Adrenal gland (tissue), 9 donors: ENCODE measurements at regions not wholly inside any gene's neighbourhood (a gene's known extent, or its start where the extent isn't known, plus 50 kb on each side); places are given as distances from the start of the nearest gene placed in this dataset.

Experiments
- DNase-seq, 7 donors: peaks; one replicate each; pipeline ENCODE4 v3.0.0-alpha.2; 2019 to 2020
- H3K27ac ChIP-seq, 5 donors: fragments of 200-600 bp; sonication (generic) in 4 of 5; 1 replicate in 3 of 5; 2 replicates in 2 of 5; pipeline versions ENCODE4 v1.5.1 to v1.8.0; 2016 to 2020; ENCODE audit warnings: mild to moderate bottlenecking in 1 of 5
- H3K27me3 ChIP-seq: fragments of 200-600 bp; 2 replicates; pipeline ENCODE4 v1.8.0; 2021
- H3K36me3 ChIP-seq, 2 donors: fragments of 200-600 bp; replicated peaks in 1 of 2; 1 replicate in 1 of 2; 2 replicates in 1 of 2; pipeline versions ENCODE4 v1.5.1 to v1.8.0; 2018 to 2022
- H3K4me1 ChIP-seq, 2 donors: fragments of 200-600 bp; replicated peaks in 1 of 2; 1 replicate in 1 of 2; 2 replicates in 1 of 2; pipeline versions ENCODE4 v1.5.1 to v1.8.0; 2018 to 2021
- H3K4me3 ChIP-seq, 4 donors: fragments of 200-600 bp; sonication (generic) in 3 of 4; one replicate each; pipeline ENCODE4 v1.5.1; 2016 to 2018
- H3K9me3 ChIP-seq, 3 donors: fragments of 200-600 bp; sonication (generic) in 1 of 3; replicated peaks in 1 of 3; 1 replicate in 2 of 3; 2 replicates in 1 of 3; pipeline versions ENCODE4 v1.5.1 to v1.8.0; 2016 to 2021
- CTCF ChIP-seq, 6 experiments: fragments of 450-650 bp in 4 of 6; fragments of 200-600 bp in 2 of 6; sonication (generic) in 1 of 6; IDR thresholded peaks; 1 replicate in 5 of 6; 2 replicates in 1 of 6; pipeline versions ENCODE4 v1.5.1 to v1.8.0; 2016 to 2021; ENCODE audit warnings: antibody characterized with exemption in 6 of 6, mild to moderate bottlenecking in 2 of 6, moderate library complexity in 1 of 6
- POLR2A ChIP-seq, 2 donors: fragments of 450-650 bp; IDR thresholded peaks; one replicate each; pipeline ENCODE4 v1.6.1; 2017; ENCODE audit warnings: antibody characterized with exemption in 2 of 2, mild to moderate bottlenecking in 2 of 2, moderate library complexity in 1 of 2
- WGBS, 4 donors: extraction: QIAGEN DNeasy Blood & Tissue Kit in 2 of 4; methylation state at CpG; one replicate each; pipeline versions ENCODE4 v1.1.5 to v1.1.7; 2013 to 2017; 5-methylcytosine and 5-hydroxymethylcytosine counted together
- intact Hi-C, 2 donors: fragments of 100-400 bp; cut with DNase I; formaldehyde crosslinking; loops; one replicate each; pipeline versions ENCODE4 v1.14.1 to v1.15.0; 2022 to 2023
- donor health status: healthy with polysubstance abuse.
- donor health status: Bipolar disorder and iron deficiency.
- donor health status: DM: yes; HTN: yes; CAD: no.
- donor health status: DM: no; HTN: no; CAD: no.
- donor health status: DM: no; HTN: no; CAD: no.

GRCh38 chr9:88781628-88782391, 209.5 kb upstream of the S1PR3 start:
- 28 to 36% (median 30%) methylated on average over 7 of the region's 7 CpGs for WGBS, 4 donors
- Histone ChIP-seq H3K9me3 (no peaks in the 10 kb centered on the region), H3K4me1 (peaks cover 12 to 25% of the 10 kb centered on the region in 2 donors), H3K4me3 (no peak overlapping the region), H3K27me3 (no peaks in the 10 kb centered on the region), H3K36me3 (no peaks in the 10 kb centered on the region), H3K27ac (peak overlapping the region in 2 of 5 donors; percentile 43 to 79)
- intact Hi-C loops, result no loop called here
- TF ChIP-seq POLR2A (IDR thresholded peaks at IDR 0.05) (no peak), CTCF (IDR thresholded peaks at IDR 0.05) (peak; percentile 22 to 55 (median 47))
- peak in 6 of 7 donors; percentile 56 to 85 (median 75) for DNase-seq

GRCh38 chr9:88782931-88783710, 208.1 kb upstream of the S1PR3 start:
- Histone ChIP-seq H3K36me3 (no peaks in the 10 kb centered on the region), H3K4me3 (no peak overlapping the region), H3K4me1 (peaks cover 12 to 16% of the 10 kb centered on the region in 2 donors), H3K27ac (peak overlapping the region in 2 of 5 donors; percentile 43 to 79), H3K9me3 (no peaks in the 10 kb centered on the region), H3K27me3 (no peaks in the 10 kb centered on the region)
- WGBS, 4 donors, result 84 to 93% (median 86%) methylated on average over 10 of the region's 10 CpGs
- intact Hi-C loops, result no loop called here
- DNase-seq, result no peak
- TF ChIP-seq CTCF (IDR thresholded peaks at IDR 0.05), result no peak
- no peak for TF ChIP-seq POLR2A (IDR thresholded peaks at IDR 0.05)

- 71 to 89% (median 81%) methylated on average over 4 of the region's 4 CpGs for WGBS, 4 donors
- Histone ChIP-seq H3K4me1 (peaks cover 12 to 16% of the 10 kb centered on the region in 2 donors), H3K27me3 (no peaks in the 10 kb centered on the region), H3K27ac (peak overlapping the region in 1 of 5 donors; percentile 79), H3K36me3 (no peaks in the 10 kb centered on the region), H3K9me3 (no peaks in the 10 kb centered on the region), H3K4me3 (no peak overlapping the region)
- intact Hi-C loops, result no loop called here
- no peak for DNase-seq
- TF ChIP-seq POLR2A (IDR thresholded peaks at IDR 0.05) (no peak), CTCF (IDR thresholded peaks at IDR 0.05) (no peak)
Observed at GRCh38 chr9:88783711-88784083, 207.6 kb upstream of the S1PR3 start.

- H3K4me1 ChIP-seq, result peaks cover 12 to 16% of the 10 kb centered on the region in 2 donors
- no peak for DNase-seq
- H3K4me3 ChIP-seq, result no peak overlapping the region
- intact Hi-C loops, result no loop called here
- H3K27me3 ChIP-seq, result no peaks in the 10 kb centered on the region
- no peak overlapping the region for H3K27ac ChIP-seq
- no peak for TF ChIP-seq POLR2A (IDR thresholded peaks at IDR 0.05)
- TF ChIP-seq CTCF (IDR thresholded peaks at IDR 0.05), result no peak
- no peaks in the 10 kb centered on the region for H3K9me3 ChIP-seq
- 81 to 91% (median 89%) methylated on average over 3 of the region's 3 CpGs for WGBS, 4 donors
- no peaks in the 10 kb centered on the region for H3K36me3 ChIP-seq
Observed at GRCh38 chr9:88784960-88785359, 206.3 kb upstream of the S1PR3 start.
